IgD-negative memory B cell (primary cell): ENCODE measurements at regions not wholly inside any gene's neighbourhood (a gene's known extent, or its start where the extent isn't known, plus 50 kb on each side); places are given as distances from the start of the nearest gene placed in this dataset.

Experiments used
- H3K27ac Mint-ChIP-seq, 3 donors: one replicate each; pipeline ENCODE4 v1.8.0; 2020 to 2022; ENCODE audit warnings: mild to moderate bottlenecking in 3 of 3, mixed read lengths in 3 of 3, moderate library complexity in 1 of 3
- H3K27me3 Mint-ChIP-seq: one replicate; pipeline ENCODE4 v1.8.0; 2021; ENCODE audit warnings: mixed read lengths
- H3K36me3 Mint-ChIP-seq: one replicate; pipeline ENCODE4 v1.8.0; 2020; ENCODE audit warnings: mild to moderate bottlenecking, mixed read lengths
- H3K4me1 Mint-ChIP-seq, 3 donors: one replicate each; pipeline ENCODE4 v1.8.0; 2020 to 2022; ENCODE audit warnings: mixed read lengths in 3 of 3, mild to moderate bottlenecking in 1 of 3
- H3K4me3 Mint-ChIP-seq, 4 donors: one replicate each; pipeline ENCODE4 v1.8.0; 2020 to 2022; ENCODE audit warnings: mild to moderate bottlenecking in 4 of 4, mixed read lengths in 4 of 4, moderate library complexity in 3 of 4
- H3K9me3 Mint-ChIP-seq, 3 donors: one replicate each; pipeline ENCODE4 v1.8.0; 2020 to 2021; ENCODE audit warnings: mixed read lengths in 3 of 3, mild to moderate bottlenecking in 1 of 3

- H3K27ac Mint-ChIP-seq = no peak overlapping the region
- no peaks in the 10 kb centered on the region for H3K36me3 Mint-ChIP-seq
- no peaks in the 10 kb centered on the region for H3K4me1 Mint-ChIP-seq
- peaks cover 0 to 1% (median 0%) of the 10 kb centered on the region in 3 donors for H3K9me3 Mint-ChIP-seq
- peaks cover 34% of the 10 kb centered on the region for H3K27me3 Mint-ChIP-seq
- no peak overlapping the region for H3K4me3 Mint-ChIP-seq
Observed at GRCh38 chr1:30645807-30646206, 77.6 kb downstream of the MATN1 start.

DNA sequence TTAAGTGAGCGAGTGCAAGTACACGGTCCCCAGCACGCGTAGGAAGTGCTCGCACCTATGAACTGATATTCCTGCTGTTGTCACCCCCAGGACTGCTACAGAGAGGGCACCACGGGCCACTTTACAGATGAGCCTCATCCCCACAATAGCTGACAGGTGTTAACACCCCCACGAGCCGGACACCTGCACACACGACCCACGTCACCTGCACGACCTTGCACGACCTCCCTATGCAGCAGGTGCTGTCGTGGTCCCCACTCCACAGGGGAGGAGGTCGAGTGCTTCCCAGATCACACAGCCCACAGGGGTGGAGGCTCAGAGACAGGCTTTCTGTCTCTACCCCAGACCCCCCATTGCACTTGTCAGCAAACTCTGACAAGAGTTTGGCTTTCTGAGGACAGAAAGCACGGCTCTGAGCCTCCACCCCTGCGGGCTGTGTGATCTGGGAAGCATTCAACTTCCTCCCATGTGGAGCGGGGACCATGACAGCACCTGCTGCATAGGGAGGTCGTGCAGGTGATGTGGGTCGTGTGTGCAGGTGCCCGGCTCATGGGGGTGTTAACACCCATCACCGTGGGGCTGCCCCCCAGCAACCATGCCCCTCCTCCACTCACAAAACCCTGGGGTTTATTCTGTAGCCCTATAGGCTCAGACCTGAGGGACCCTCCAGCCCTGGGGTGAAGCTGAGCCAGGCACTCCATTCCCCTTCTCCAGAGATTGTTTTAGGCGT lies 80.8 kb downstream of the MATN1 start:
- peaks cover 22% of the 10 kb centered on the region for H3K27me3 Mint-ChIP-seq

GRCh38 chr1:30641572-30642353 lies 81.6 kb downstream of the MATN1 start:
- Mint-ChIP-seq H3K4me1 (no peaks in the 10 kb centered on the region), H3K4me3 (no peak overlapping the region), H3K9me3 (peaks cover 0 to 1% (median 0%) of the 10 kb centered on the region in 3 donors), H3K27ac (no peak overlapping the region), H3K27me3 (peaks cover 22% of the 10 kb centered on the region), H3K36me3 (no peaks in the 10 kb centered on the region)

More for the DNA sequence above, 80.8 kb downstream of the MATN1 start:
- no peak overlapping the region for H3K27ac Mint-ChIP-seq
- H3K4me3 Mint-ChIP-seq = no peak overlapping the region
- no peaks in the 10 kb centered on the region for H3K4me1 Mint-ChIP-seq
- H3K9me3 Mint-ChIP-seq = peaks cover 0 to 1% (median 0%) of the 10 kb centered on the region in 3 donors
- no peaks in the 10 kb centered on the region for H3K36me3 Mint-ChIP-seq

DNA sequence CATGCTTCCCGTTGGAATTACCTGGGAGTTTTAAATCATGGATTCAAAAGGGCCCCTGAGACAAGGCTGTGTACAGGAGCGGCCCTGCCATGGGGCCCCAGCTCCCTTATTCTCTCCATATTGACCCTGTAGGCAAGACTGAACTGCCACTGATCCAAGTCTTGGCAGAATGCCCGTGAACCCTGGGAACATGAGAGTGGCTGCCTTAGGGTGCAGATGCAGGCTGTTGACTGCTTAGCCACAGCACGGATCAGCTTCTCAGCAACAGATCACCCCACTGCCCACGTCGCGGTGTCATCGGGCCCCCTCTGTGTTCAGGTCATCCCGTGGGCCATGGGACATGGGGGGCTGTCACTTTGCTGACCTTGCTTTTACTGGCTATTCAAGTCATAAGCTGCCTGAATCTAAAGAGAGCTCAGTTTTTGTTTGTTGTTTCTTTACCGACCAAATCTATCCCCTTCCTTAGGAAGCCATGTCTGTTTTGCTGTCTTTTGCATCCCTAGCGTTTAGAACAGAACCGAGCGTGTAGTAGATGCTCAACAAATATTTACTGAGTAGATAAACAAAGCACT lies 83.4 kb downstream of the MATN1 start:
- Mint-ChIP-seq H3K27me3 (peaks cover 10% of the 10 kb centered on the region), H3K9me3 (no peaks in the 10 kb centered on the region), H3K27ac (no peak overlapping the region), H3K4me3 (no peak overlapping the region), H3K36me3 (no peaks in the 10 kb centered on the region), H3K4me1 (no peaks in the 10 kb centered on the region)

DNA sequence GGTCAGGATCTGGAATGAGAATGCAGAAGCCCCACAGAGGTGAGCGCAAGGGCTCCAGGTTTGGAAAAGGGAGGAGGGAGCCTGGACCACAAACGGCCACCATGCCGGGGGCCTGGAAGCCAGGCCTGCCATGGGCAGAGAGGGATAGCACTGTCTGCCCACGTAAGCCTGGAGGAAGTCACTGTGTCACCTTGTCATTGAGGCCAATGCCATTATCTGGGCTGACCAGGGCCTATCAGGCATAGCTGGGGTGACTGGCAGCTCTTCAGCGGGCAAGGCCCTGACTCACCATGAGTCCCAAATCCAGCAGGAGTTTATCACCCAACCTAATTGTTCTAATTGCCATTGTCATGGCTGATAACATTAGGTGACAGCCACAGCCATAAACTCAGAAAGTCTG lies 84.6 kb downstream of the MATN1 start:
- Mint-ChIP-seq H3K36me3 (no peaks in the 10 kb centered on the region), H3K9me3 (no peaks in the 10 kb centered on the region), H3K4me3 (no peak overlapping the region), H3K27me3 (peaks cover 10% of the 10 kb centered on the region), H3K4me1 (no peaks in the 10 kb centered on the region), H3K27ac (no peak overlapping the region)

DNA sequence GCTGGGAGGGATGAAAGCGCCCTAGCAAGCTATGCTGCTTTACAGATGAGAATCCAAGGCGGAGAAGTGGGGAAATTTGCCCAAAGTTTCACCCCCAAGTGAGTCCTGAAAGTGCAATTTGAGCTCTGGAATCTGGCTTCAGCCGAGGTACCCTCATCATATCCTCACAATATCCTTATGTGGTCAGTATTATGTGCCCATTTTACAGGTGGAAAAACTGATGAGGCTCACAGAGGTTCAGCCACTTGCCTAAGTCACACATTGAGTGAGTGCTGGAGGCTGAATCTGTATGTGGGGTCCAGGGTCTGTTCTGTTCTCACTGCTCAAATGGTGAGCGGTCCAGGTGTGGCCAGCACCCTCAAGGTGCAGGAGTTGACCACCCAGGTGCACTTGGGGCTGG lies 85.3 kb downstream of the MATN1 start:
- H3K27me3 Mint-ChIP-seq = peaks cover 6% of the 10 kb centered on the region

DNA sequence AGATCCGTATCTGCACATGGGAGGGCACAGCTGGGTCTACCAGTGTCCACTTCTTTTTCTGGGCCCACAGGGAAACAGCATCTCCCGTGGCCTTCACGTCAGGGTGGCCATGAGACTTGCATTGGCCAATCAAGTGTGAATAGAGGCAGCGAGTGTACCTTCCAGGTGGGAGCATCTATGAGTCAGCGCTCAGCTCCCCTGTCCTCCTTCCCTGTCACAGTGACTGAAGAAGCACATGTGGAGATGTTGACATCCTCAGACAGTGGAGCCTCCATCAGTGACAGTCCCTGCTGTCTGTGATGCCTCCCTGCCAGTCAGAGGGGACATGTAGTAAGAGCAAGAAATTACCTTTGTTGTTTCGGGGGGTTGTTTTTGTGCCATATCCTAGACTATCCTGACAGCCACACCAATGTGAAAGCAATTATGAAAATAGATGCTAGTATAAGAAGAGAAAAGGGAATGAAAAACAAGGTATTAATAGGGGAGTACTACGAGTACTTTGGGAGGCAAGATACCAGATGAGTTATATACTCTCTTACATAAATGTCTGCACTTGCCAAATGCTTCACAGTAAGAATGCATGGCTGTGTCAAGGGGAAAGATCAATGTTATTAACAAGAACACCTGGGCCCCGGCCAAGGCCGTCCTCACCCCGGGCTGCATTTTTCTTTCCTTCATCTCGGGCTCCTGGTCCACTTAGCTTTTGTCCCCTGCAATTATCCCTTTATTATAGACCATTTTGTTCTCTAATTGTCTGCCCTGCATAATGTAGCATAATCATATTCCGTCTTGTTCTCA lies 86.0 kb downstream of the MATN1 start:
- no peaks in the 10 kb centered on the region for H3K9me3 Mint-ChIP-seq
- peaks cover 5% of the 10 kb centered on the region for H3K27me3 Mint-ChIP-seq
- H3K4me3 Mint-ChIP-seq = no peak overlapping the region
- no peak overlapping the region for H3K27ac Mint-ChIP-seq
- H3K36me3 Mint-ChIP-seq = no peaks in the 10 kb centered on the region
- H3K4me1 Mint-ChIP-seq = no peaks in the 10 kb centered on the region

More for the DNA sequence above, 85.3 kb downstream of the MATN1 start:
- Mint-ChIP-seq H3K36me3 (no peaks in the 10 kb centered on the region), H3K27ac (no peak overlapping the region), H3K9me3 (no peaks in the 10 kb centered on the region), H3K4me3 (no peak overlapping the region), H3K4me1 (no peaks in the 10 kb centered on the region)

- H3K27me3 Mint-ChIP-seq = peaks cover 4% of the 10 kb centered on the region
- H3K9me3 Mint-ChIP-seq = no peaks in the 10 kb centered on the region
- H3K4me3 Mint-ChIP-seq = no peak overlapping the region
- no peak overlapping the region for H3K27ac Mint-ChIP-seq
- no peaks in the 10 kb centered on the region for H3K4me1 Mint-ChIP-seq
- no peaks in the 10 kb centered on the region for H3K36me3 Mint-ChIP-seq
Observed at GRCh38 chr1:30636621-30637020, 86.8 kb downstream of the MATN1 start.

DNA sequence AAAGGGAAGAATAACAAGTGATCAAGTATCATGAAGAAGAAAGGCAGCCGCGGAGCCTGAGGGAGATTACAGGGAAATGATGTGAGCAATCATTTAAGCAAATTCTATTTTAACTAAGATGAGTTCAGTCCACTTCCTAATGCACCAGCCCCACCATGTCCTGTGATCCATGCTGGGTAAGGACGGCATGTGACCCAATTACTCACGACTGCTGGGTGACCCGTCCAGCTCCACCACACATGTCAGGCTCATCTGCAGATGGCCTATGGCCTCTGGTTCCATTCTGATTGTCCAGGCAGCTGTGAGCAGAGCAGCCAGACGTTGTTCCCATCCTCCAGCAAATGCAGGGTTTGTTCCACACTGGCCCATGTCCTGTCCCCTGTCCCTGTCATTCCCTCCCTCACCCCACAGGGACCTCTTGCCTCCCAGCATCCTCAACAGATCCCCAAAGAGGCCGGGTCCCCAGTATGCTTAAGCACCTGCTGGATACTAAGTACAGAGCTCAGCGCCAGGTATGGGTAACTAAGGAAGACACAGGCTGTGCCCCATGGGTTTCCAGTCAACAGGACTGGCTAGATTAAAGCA lies 87.9 kb downstream of the MATN1 start:
- Mint-ChIP-seq H3K36me3 (no peaks in the 10 kb centered on the region), H3K4me3 (no peak overlapping the region), H3K9me3 (peaks cover 0 to 1% (median 0%) of the 10 kb centered on the region in 3 donors), H3K4me1 (no peaks in the 10 kb centered on the region), H3K27me3 (peaks cover 3% of the 10 kb centered on the region), H3K27ac (no peak overlapping the region)

GRCh38 chr1:30634507-30634906 lies 88.9 kb downstream of the MATN1 start:
- H3K27ac Mint-ChIP-seq = no peak overlapping the region
- no peak overlapping the region for H3K4me3 Mint-ChIP-seq
- H3K36me3 Mint-ChIP-seq = no peaks in the 10 kb centered on the region
- H3K4me1 Mint-ChIP-seq = no peaks in the 10 kb centered on the region
- H3K27me3 Mint-ChIP-seq = peaks cover 2% of the 10 kb centered on the region
- H3K9me3 Mint-ChIP-seq = peaks cover 0 to 1% (median 0%) of the 10 kb centered on the region in 3 donors

DNA sequence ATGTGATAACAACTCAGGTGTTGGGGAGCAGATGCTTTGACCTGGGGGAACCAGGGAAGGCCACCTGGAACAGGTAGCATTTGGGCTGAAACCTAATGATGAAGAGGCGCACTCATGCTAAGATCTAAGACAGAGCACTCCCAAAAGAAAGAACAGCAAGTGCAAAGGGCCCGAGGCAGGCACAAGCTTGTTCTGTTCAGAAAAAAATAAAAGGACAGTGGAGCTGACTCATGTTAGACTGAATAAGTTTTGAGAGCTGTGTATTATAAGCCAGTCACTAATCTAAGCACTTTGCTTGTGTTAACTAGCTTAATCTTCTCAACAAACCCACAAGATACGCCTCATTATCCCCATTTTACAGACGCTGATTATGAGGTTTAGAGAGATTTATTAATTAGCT lies 90.1 kb downstream of the MATN1 start:
- Mint-ChIP-seq H3K36me3 (no peaks in the 10 kb centered on the region), H3K4me3 (no peak overlapping the region), H3K4me1 (no peaks in the 10 kb centered on the region), H3K9me3 (peaks cover 0 to 1% (median 0%) of the 10 kb centered on the region in 3 donors), H3K27ac (no peak overlapping the region), H3K27me3 (peaks cover 9% of the 10 kb centered on the region)

DNA sequence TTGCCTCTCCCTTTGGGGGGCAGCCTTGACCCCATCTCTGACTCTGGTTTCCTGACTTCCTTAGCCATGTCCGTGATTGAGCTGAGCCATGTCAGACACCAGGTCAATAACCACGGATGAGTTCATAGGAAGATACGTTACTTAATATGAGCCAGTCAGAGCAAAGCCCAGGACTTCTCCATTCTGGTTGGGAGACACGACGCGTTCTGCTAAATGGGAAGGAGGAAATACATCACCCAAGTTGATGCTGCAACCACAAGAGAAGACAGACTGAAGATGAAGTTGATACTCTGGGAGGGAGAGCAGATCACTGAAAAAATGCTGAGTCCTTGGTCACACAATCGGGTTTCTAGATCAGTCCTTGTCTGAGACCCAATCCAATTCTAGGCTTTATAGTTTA lies 90.9 kb downstream of the MATN1 start:
- Mint-ChIP-seq H3K27me3 (peaks cover 8% of the 10 kb centered on the region), H3K4me3 (no peak overlapping the region), H3K4me1 (no peaks in the 10 kb centered on the region), H3K27ac (no peak overlapping the region), H3K36me3 (no peaks in the 10 kb centered on the region), H3K9me3 (peaks cover 0 to 1% (median 0%) of the 10 kb centered on the region in 3 donors)

GRCh38 chr1:30631700-30632099 lies 91.7 kb downstream of the MATN1 start:
- Mint-ChIP-seq H3K27me3 (peaks cover 12% of the 10 kb centered on the region), H3K27ac (no peak overlapping the region), H3K4me3 (no peak overlapping the region), H3K9me3 (peaks cover 0 to 6% (median 4%) of the 10 kb centered on the region in 3 donors), H3K4me1 (no peaks in the 10 kb centered on the region), H3K36me3 (no peaks in the 10 kb centered on the region)

- Mint-ChIP-seq H3K27me3 (peaks cover 14% of the 10 kb centered on the region), H3K9me3 (peaks cover 0 to 6% (median 4%) of the 10 kb centered on the region in 3 donors)
Observed at GRCh38 chr1:30629501-30629900, 93.9 kb downstream of the MATN1 start.

More at GRCh38 chr1:30629501-30629900, 93.9 kb downstream of the MATN1 start:
- no peaks in the 10 kb centered on the region for H3K36me3 Mint-ChIP-seq
- no peak overlapping the region for H3K27ac Mint-ChIP-seq
- H3K4me1 Mint-ChIP-seq = no peaks in the 10 kb centered on the region
- H3K4me3 Mint-ChIP-seq = no peak overlapping the region
